GM12865 (cell line): ENCODE measurements at regions not wholly inside any gene's neighbourhood (a gene's known extent, or its start where the extent isn't known, plus 50 kb on each side); places are given as distances from the start of the nearest gene placed in this dataset.

Source experiments
- DNase-seq: peaks from one replicate; pipeline ENCODE4 v3.0.0; 2010; ENCODE audit warnings: low read depth
- H3K4me3 ChIP-seq: 2 replicates; pipeline ENCODE4 v1.5.1; 2011; ENCODE audit warnings: mild to moderate bottlenecking, low read depth, low read length, control low read depth
- CTCF ChIP-seq: IDR thresholded peaks from 2 replicates; pipeline ENCODE4 v1.5.1; 2011; ENCODE audit warnings: low read length, control low read depth, low read depth, inconsistent platforms; ENCODE audit not compliant: insufficient read depth; ENCODE audit errors: missing control alignments

- DNase-seq, result peak; percentile 7
- H3K4me3 ChIP-seq, result no peak overlapping the region
Observed at GRCh38 chr16:6682142-6682811, 650.4 kb upstream of the RBFOX1 start.

GRCh38 chr16:6678586-6678985 lies 654.1 kb upstream of the RBFOX1 start:
- no peak for TF ChIP-seq CTCF
- no peak for DNase-seq

More at GRCh38 chr16:6682142-6682811, 650.4 kb upstream of the RBFOX1 start:
- TF ChIP-seq CTCF, result peak; percentile 58

GRCh38 chr16:6674071-6674470 lies 658.6 kb upstream of the RBFOX1 start:
- H3K4me3 ChIP-seq, result no peak overlapping the region
- DNase-seq, result no peak
- no peak for TF ChIP-seq CTCF

More at GRCh38 chr16:6678586-6678985, 654.1 kb upstream of the RBFOX1 start:
- no peak overlapping the region for H3K4me3 ChIP-seq

- H3K4me3 ChIP-seq, result no peak overlapping the region
- no peak for TF ChIP-seq CTCF
- no peak for DNase-seq
Observed at GRCh38 chr16:6672507-6672906, 660.1 kb upstream of the RBFOX1 start.

GRCh38 chr16:6667393-6667792 lies 665.3 kb upstream of the RBFOX1 start:
- TF ChIP-seq CTCF, result no peak
- H3K4me3 ChIP-seq, result no peak overlapping the region
- DNase-seq, result no peak

- TF ChIP-seq CTCF, result no peak
- DNase-seq, result no peak
- H3K4me3 ChIP-seq, result no peak overlapping the region
Observed at GRCh38 chr16:6665126-6665525, 667.5 kb upstream of the RBFOX1 start.

GRCh38 chr16:6663668-6664067 lies 669.0 kb upstream of the RBFOX1 start:
- no peak for TF ChIP-seq CTCF
- DNase-seq, result no peak
- no peak overlapping the region for H3K4me3 ChIP-seq
